ENCODE measurements at regions not wholly inside any gene's neighbourhood (a gene's known extent, or its start where the extent isn't known, plus 50 kb on each side); places are given as distances from the start of the nearest gene placed in this dataset.
A peak's percentile ranks its signal among the peaks of the same experiment; 100 is the strongest.

- intact Hi-C loops (cut with micrococcal nuclease): no loop called here
- H3K27me3 Mint-ChIP-seq: peaks cover 5% of the 10 kb centered on the region
- H3K4me3 Mint-ChIP-seq: no peak overlapping the region
- no peaks in the 10 kb centered on the region for H3K9me3 Mint-ChIP-seq
- H3K36me3 Mint-ChIP-seq (ENCODE audit: low read depth): no peaks in the 10 kb centered on the region
- no peaks in the 10 kb centered on the region for H3K4me1 Mint-ChIP-seq (ENCODE audit: low read depth)
- H3K27ac Mint-ChIP-seq: no peak overlapping the region
Observed at GRCh38 chr9:96082516-96083232, 207.2 kb downstream of the ERCC6L2 start.

GRCh38 chr9:96080364-96080763, 204.9 kb downstream of the ERCC6L2 start:
- Mint-ChIP-seq H3K36me3 (ENCODE audit: low read depth) (no peaks in the 10 kb centered on the region), H3K27ac (no peak overlapping the region), H3K4me3 (no peak overlapping the region), H3K9me3 (no peaks in the 10 kb centered on the region), H3K4me1 (ENCODE audit: low read depth) (no peaks in the 10 kb centered on the region), H3K27me3 (no peaks in the 10 kb centered on the region)
- intact Hi-C loops (cut with micrococcal nuclease): no loop called here

DNA sequence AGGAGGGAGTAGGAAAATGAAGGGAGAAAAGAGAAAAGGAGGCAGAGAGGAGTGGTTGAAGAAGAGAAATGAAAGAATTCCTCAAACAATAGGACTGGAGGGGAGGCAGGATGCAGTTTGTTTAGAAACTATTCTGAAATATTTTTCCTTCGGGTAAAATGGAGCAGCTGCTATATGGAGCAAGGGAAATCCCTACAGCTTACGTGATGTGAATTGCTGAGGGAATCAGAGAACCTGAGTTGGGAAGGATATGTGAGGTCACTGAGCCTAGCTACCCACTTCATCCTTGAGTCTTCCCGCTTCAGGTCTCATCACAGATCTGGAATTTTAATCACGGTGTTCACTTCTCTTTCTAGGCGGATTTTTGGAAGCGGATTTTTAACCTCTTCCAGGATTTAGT, 204.3 kb downstream of the ERCC6L2 start:
- intact Hi-C loops (cut with micrococcal nuclease): no loop called here
- Mint-ChIP-seq H3K9me3 (no peaks in the 10 kb centered on the region), H3K27ac (no peak overlapping the region), H3K36me3 (ENCODE audit: low read depth) (no peaks in the 10 kb centered on the region), H3K27me3 (no peaks in the 10 kb centered on the region), H3K4me3 (no peak overlapping the region), H3K4me1 (ENCODE audit: low read depth) (no peaks in the 10 kb centered on the region)

- intact Hi-C loops (cut with micrococcal nuclease): no loop called here
Observed at GRCh38 chr9:96078897-96079490, 203.5 kb downstream of the ERCC6L2 start.

DNA sequence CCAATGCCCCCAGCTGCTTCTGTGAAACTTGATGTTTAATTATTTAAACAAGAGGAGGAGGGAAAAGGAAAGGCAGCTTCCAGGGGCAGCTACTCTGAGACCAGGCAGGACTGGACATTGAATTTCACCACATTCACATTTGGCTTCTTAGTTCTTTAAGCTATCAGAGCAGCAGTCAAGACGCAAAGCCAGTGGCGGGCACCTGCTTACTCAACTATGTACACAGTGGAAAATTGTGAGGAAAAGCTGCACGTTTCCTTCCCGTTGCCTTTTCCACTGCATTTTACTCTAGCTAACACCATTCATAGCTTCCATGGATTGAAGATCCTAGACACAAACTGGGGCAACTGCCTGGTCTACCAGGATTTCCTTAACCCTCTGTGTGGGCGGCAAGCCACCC, 200.3 kb downstream of the ERCC6L2 start:
- Mint-ChIP-seq H3K9me3 (no peaks in the 10 kb centered on the region), H3K36me3 (ENCODE audit: low read depth) (no peaks in the 10 kb centered on the region), H3K4me1 (ENCODE audit: low read depth) (no peaks in the 10 kb centered on the region), H3K27me3 (peaks cover 3% of the 10 kb centered on the region), H3K4me3 (no peak overlapping the region), H3K27ac (no peak overlapping the region)
- intact Hi-C loops (cut with micrococcal nuclease): no loop called here

More at GRCh38 chr9:96078897-96079490, 203.5 kb downstream of the ERCC6L2 start:
- no peaks in the 10 kb centered on the region for H3K9me3 Mint-ChIP-seq
- no peak overlapping the region for H3K27ac Mint-ChIP-seq
- H3K27me3 Mint-ChIP-seq: peaks cover 2% of the 10 kb centered on the region
- no peak overlapping the region for H3K4me3 Mint-ChIP-seq
- no peaks in the 10 kb centered on the region for H3K4me1 Mint-ChIP-seq (ENCODE audit: low read depth)
- no peaks in the 10 kb centered on the region for H3K36me3 Mint-ChIP-seq (ENCODE audit: low read depth)

- Mint-ChIP-seq H3K4me1 (ENCODE audit: low read depth) (no peaks in the 10 kb centered on the region), H3K27me3 (peaks cover 3% of the 10 kb centered on the region), H3K36me3 (ENCODE audit: low read depth) (no peaks in the 10 kb centered on the region), H3K9me3 (no peaks in the 10 kb centered on the region), H3K4me3 (no peak overlapping the region), H3K27ac (no peak overlapping the region)
- intact Hi-C loops (cut with micrococcal nuclease): no loop called here
Observed at GRCh38 chr9:96075111-96075510, 199.6 kb downstream of the ERCC6L2 start.

DNA sequence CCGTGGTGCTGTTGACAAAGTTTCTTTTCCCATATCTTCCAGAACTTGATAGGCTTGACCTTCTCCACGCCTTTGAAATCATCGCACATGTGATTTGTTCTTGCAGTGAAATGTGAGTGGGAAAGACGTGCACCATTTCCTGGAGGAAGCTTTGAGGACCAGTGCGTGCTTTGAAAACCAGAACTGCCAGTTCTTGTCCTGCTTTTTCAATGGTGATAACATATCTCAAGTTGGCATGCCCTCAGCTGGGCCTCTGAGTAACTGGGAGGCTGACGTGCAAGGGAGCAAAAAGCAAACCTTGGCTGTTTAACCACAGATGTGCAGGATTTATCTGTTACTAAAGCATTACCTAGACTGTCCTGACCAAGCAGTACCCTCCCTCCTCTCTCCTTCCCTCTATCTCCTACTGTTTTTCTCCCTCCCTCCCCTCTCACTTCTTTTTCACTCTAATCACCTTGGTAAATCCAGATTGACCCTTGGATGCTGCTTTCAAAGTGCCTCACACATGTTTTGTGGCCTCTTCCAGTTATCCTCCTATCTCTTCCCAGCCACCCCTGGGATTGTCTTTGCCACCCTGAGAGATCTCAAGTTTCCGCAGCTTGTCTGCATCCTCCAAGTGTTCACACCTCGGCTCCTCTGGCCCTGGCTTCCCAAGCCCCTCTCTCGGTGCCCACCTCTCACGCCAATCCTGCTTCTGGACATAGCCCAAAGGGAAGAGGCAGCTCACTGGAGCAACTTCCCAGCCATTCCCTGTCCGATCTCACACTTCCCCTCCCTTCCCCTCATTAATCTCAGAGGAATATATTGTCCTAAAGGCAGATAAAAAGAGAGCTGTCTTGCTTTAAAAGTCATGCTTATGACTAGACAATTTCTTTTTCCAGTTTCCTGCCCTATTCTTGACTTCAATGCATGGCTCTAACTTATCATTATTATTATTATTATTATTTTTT, 198.3 kb downstream of the ERCC6L2 start:
- H3K27me3 Mint-ChIP-seq: peaks cover 3% of the 10 kb centered on the region
- no peaks in the 10 kb centered on the region for H3K9me3 Mint-ChIP-seq
- H3K4me3 Mint-ChIP-seq: no peak overlapping the region
- no peaks in the 10 kb centered on the region for H3K4me1 Mint-ChIP-seq (ENCODE audit: low read depth)
- no peak overlapping the region for H3K27ac Mint-ChIP-seq
- H3K36me3 Mint-ChIP-seq (ENCODE audit: low read depth): no peaks in the 10 kb centered on the region
- intact Hi-C loops (cut with micrococcal nuclease): no loop called here

DNA sequence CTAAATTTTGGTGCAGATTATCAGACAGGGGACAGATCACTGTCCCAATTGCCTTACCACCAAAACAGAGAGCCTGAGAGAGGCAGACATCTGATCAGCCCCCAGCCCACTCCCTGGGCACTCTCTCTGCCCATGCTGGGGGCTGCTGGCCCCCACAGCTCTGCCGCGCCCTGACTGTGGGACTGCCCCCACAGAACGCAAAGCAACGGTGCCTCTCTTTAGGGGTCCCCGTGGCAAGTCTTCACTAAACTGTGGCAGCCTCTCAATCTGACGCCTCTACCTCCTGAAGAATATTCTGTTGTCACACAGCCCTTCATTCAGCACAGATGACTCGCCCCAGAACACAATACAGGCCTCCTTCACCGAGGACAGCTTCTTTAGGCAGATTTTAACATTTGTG, 197.4 kb downstream of the ERCC6L2 start:
- no peaks in the 10 kb centered on the region for H3K4me1 Mint-ChIP-seq (ENCODE audit: low read depth)
- no peaks in the 10 kb centered on the region for H3K9me3 Mint-ChIP-seq
- no peak overlapping the region for H3K4me3 Mint-ChIP-seq
- intact Hi-C loops (cut with micrococcal nuclease): no loop called here
- H3K27me3 Mint-ChIP-seq: peaks cover 3% of the 10 kb centered on the region
- no peaks in the 10 kb centered on the region for H3K36me3 Mint-ChIP-seq (ENCODE audit: low read depth)
- H3K27ac Mint-ChIP-seq: no peak overlapping the region

DNA sequence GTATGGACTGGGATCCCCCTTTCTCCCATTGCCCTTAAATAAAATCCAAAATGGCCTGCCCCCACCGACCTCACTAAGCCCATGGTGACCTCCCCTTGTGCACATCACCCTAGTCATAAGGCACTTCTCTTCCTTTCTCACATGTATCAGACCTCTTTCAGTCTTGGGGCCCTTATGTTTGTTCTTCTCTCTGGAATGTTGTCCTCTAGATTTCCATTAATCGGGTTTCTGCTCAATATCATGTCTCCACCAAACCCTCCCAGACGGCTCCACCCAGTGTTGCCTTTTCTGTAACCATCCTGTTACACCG, 196.3 kb downstream of the ERCC6L2 start:
- Mint-ChIP-seq H3K4me3 (no peak overlapping the region), H3K9me3 (no peaks in the 10 kb centered on the region), H3K36me3 (ENCODE audit: low read depth) (no peaks in the 10 kb centered on the region), H3K27ac (no peak overlapping the region), H3K4me1 (ENCODE audit: low read depth) (no peaks in the 10 kb centered on the region), H3K27me3 (peaks cover 3% of the 10 kb centered on the region)
- intact Hi-C loops (cut with micrococcal nuclease): no loop called here

- no peaks in the 10 kb centered on the region for H3K4me1 Mint-ChIP-seq (ENCODE audit: low read depth)
- no peaks in the 10 kb centered on the region for H3K36me3 Mint-ChIP-seq (ENCODE audit: low read depth)
- peaks cover 3% of the 10 kb centered on the region for H3K27me3 Mint-ChIP-seq
- H3K9me3 Mint-ChIP-seq: no peaks in the 10 kb centered on the region
- no peak overlapping the region for H3K4me3 Mint-ChIP-seq
- H3K27ac Mint-ChIP-seq: no peak overlapping the region
- intact Hi-C loops (cut with micrococcal nuclease): no loop called here
Observed at GRCh38 chr9:96071076-96071814, 195.8 kb downstream of the ERCC6L2 start.

- peaks cover 3% of the 10 kb centered on the region for H3K27me3 Mint-ChIP-seq
- no peak overlapping the region for H3K4me3 Mint-ChIP-seq
- H3K36me3 Mint-ChIP-seq (ENCODE audit: low read depth): no peaks in the 10 kb centered on the region
- peaks cover 10% of the 10 kb centered on the region for H3K4me1 Mint-ChIP-seq (ENCODE audit: low read depth)
- no peak overlapping the region for H3K27ac Mint-ChIP-seq
- H3K9me3 Mint-ChIP-seq: no peaks in the 10 kb centered on the region
- intact Hi-C loops (cut with micrococcal nuclease): loop anchor here (10.0 kb wide), 2 partner anchors 75 to 195 kb away; partner anchors contain the start of gene ERCC6L2
Observed at GRCh38 chr9:96069629-96070220, 194.2 kb downstream of the ERCC6L2 start.

DNA sequence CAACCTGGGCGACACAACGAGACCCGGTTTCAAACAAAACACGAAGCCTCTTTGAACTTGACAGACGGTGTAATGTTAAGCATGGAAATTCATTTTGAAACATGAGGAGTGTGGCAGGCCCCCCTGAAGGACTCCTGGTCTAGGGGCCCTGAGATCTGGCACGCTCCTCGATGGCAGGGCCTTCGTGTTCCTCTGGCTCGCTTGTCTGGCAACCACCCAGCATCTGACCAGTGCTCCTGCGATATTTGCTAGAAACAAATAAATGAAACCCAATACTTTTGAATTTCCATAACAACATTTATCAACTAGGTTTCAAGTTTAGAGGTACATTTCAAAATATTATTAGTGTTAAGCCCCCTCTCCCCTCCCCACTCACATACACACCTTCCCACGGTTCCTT, 193.0 kb downstream of the ERCC6L2 start:
- Mint-ChIP-seq H3K36me3 (ENCODE audit: low read depth) (no peaks in the 10 kb centered on the region), H3K4me3 (no peak overlapping the region), H3K27me3 (no peaks in the 10 kb centered on the region), H3K27ac (no peak overlapping the region), H3K4me1 (ENCODE audit: low read depth) (peaks cover 22% of the 10 kb centered on the region), H3K9me3 (no peaks in the 10 kb centered on the region)
- intact Hi-C loops (cut with micrococcal nuclease): loop anchor here (10.0 kb wide), 2 partner anchors 76 to 194 kb away; partner anchors contain the start of gene ERCC6L2

GRCh38 chr9:96067600-96067999, 192.1 kb downstream of the ERCC6L2 start:
- Mint-ChIP-seq H3K4me3 (no peak overlapping the region), H3K27me3 (no peaks in the 10 kb centered on the region), H3K36me3 (ENCODE audit: low read depth) (peaks cover 7% of the 10 kb centered on the region), H3K27ac (peak overlapping the region; percentile 41), H3K4me1 (ENCODE audit: low read depth) (peaks cover 31% of the 10 kb centered on the region), H3K9me3 (peaks cover 8% of the 10 kb centered on the region)
- intact Hi-C loops (cut with micrococcal nuclease): loop anchor here (10.0 kb wide), 2 partner anchors 77 to 193 kb away; partner anchors contain the start of gene ERCC6L2

Measured in dendritic cell treated with granulocyte-macrophage colony-stimulating factor and Interleukin-4, amounts not matched to agents 40 ng/mL and 50 ng/mL, for 4 days (primary cell).